Loucy (cell line): ENCODE measurements at regions not wholly inside any gene's neighbourhood (a gene's known extent, or its start where the extent isn't known, plus 50 kb on each side); places are given as distances from the start of the nearest gene placed in this dataset.

Experiments used
- CTCF ChIP-seq: fragments of 200-600 bp; sonication (generic); conservative IDR thresholded peaks from 2 replicates; pipeline ENCODE4 v1.5.1; 2014; ENCODE audit warnings: mild to moderate bottlenecking, antibody characterized with exemption, low read length
- EZH2phosphoT487 ChIP-seq: fragments of 200-600 bp; IDR thresholded peaks from 2 replicates; pipeline ENCODE4 v1.6.1; 2018; ENCODE audit warnings: antibody characterized with exemption, mild to moderate bottlenecking, moderate library complexity, borderline replicate concordance

GRCh38 chr6:69617163-69617562, 179.6 kb downstream of the LMBRD1 start:
- no peak for TF ChIP-seq EZH2phosphoT487
- no peak for TF ChIP-seq CTCF
